ENCODE measurements at regions not wholly inside any gene's neighbourhood (a gene's known extent, or its start where the extent isn't known, plus 50 kb on each side); places are given as distances from the start of the nearest gene placed in this dataset.

DNA sequence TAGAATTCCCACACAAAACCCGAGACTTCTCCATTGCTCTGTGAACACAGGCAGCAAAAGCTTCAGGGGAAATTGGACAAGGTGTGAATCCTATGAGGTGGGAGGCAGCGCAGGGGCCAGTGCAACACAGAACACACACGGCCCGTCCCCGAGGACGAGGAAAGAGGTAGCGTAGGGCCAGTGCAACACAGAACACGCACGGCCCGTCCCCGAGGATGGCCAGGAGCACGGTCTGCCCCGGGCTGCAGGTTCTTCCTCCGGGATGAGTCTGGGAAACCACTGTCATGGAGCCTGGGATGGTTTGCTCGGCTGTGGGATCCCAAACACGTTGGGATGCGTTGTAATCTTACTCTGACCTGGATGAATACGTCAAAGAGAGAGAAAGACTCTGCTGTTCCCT is 432.1 kb downstream of the GLRX3 start:
- TF ChIP-seq, protein P1, sequence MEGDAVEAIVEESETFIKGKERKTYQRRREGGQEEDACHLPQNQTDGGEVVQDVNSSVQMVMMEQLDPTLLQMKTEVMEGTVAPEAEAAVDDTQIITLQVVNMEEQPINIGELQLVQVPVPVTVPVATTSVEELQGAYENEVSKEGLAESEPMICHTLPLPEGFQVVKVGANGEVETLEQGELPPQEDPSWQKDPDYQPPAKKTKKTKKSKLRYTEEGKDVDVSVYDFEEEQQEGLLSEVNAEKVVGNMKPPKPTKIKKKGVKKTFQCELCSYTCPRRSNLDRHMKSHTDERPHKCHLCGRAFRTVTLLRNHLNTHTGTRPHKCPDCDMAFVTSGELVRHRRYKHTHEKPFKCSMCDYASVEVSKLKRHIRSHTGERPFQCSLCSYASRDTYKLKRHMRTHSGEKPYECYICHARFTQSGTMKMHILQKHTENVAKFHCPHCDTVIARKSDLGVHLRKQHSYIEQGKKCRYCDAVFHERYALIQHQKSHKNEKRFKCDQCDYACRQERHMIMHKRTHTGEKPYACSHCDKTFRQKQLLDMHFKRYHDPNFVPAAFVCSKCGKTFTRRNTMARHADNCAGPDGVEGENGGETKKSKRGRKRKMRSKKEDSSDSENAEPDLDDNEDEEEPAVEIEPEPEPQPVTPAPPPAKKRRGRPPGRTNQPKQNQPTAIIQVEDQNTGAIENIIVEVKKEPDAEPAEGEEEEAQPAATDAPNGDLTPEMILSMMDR (IDR thresholded peaks at IDR 0.05) = no peak
- TF ChIP-seq POLR2A (IDR thresholded peaks at IDR 0.05) = no peak

Measured in Peyer's patch (tissue), 4 donors.